ENCODE measurements at regions not wholly inside any gene's neighbourhood (a gene's known extent, or its start where the extent isn't known, plus 50 kb on each side); places are given as distances from the start of the nearest gene placed in this dataset.
A peak's percentile ranks its signal among the peaks of the same experiment; 100 is the strongest.

GRCh38 chr9:16025627-16026026, 472.8 kb downstream of the CCDC171 start:
- DNase-seq (ENCODE audit: low spot score) = no peak
- TF ChIP-seq CTCF (IDR thresholded peaks at IDR 0.05; ENCODE audit: extremely low read depth, missing control alignments) = no peak

- TF ChIP-seq CTCF (IDR thresholded peaks at IDR 0.05; ENCODE audit: extremely low read depth, missing control alignments) = no peak
- DNase-seq (ENCODE audit: low spot score) = no peak
Observed at GRCh38 chr9:16026886-16027285, 474.0 kb downstream of the CCDC171 start.

DNA sequence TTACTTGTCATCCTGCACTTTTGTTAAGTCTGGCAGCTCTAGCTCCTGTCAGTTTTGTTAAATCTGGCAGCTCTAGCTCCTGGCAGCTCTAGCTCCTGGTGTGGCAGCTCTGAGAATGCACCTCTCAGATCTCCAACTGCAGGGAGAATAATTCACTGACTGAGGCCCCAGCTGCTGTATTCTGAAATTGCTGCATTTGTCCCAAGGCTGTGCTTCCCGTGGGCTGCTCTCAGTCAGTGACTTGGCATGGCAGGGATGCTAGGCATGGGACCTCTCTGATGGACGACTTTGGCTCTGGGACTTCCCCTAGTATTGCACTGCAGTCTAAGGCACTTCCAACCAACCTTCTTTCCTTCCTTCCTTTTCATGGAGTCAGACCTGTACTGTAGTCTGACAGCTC, 475.7 kb downstream of the CCDC171 start:
- TF ChIP-seq CTCF (IDR thresholded peaks at IDR 0.05; ENCODE audit: extremely low read depth, missing control alignments) = no peak
- no peak for DNase-seq (ENCODE audit: low spot score)

GRCh38 chr9:16029046-16029615, 476.3 kb downstream of the CCDC171 start:
- no peak for DNase-seq (ENCODE audit: low spot score)
- TF ChIP-seq CTCF (IDR thresholded peaks at IDR 0.05; ENCODE audit: extremely low read depth, missing control alignments) = no peak

GRCh38 chr9:16029796-16030363, 477.0 kb downstream of the CCDC171 start:
- DNase-seq (ENCODE audit: low spot score) = no peak
- no peak for TF ChIP-seq CTCF (IDR thresholded peaks at IDR 0.05; ENCODE audit: extremely low read depth, missing control alignments)

DNA sequence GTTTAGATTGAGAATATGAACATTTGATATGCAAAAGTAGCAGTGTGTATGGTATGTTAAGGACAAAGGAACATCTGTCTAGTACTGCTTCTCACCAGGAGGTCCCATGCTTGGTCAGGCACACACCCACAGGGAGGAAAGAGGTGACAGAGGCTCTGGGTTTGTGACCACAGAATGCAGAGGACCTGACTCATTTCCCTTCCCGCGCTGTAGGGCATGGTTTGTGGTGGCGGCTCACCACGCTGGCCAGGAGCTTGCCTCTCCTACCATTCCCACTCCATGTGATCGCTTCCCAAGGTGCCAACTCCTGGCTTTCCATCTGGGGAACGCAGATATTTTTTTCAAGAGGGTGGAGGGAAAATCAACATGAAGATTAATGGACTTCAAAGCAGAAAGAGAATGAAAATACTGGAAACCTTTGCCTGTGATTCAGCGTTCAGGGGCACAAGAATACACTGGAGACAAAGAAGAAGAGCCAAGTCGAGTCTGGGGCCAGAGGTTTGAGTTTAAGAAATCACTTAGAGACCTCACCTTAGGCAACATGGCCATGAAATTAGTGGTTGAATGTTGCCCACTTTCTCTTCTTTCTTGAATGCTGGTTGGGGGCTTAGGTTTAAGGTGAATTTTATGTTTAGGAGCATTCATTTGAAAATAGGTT, 477.8 kb downstream of the CCDC171 start:
- no peak for TF ChIP-seq CTCF (IDR thresholded peaks at IDR 0.05; ENCODE audit: extremely low read depth, missing control alignments)
- DNase-seq (ENCODE audit: low spot score) = peak; percentile 27

DNA sequence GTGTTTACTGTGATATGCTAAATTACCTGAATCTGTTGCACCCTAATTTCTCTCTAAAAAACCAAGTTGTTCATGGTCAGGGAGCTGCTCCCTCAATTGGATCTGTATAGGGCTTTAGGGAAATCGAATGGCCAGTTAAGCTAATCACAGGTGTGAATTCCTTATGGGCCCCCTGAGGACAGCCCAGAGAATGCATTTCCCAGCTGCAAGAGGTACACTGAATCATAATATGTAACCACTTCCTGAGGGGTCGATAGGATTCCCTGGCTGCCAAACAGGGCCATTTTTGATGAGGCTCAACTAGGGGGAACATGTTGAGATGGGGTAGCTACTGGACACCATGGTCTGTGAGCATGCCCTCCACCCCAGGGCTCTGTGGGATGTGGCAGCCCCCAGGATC, 478.6 kb downstream of the CCDC171 start:
- TF ChIP-seq CTCF (IDR thresholded peaks at IDR 0.05; ENCODE audit: extremely low read depth, missing control alignments) = no peak
- no peak for DNase-seq (ENCODE audit: low spot score)

Measured in GM20000 (cell line).